NCI-H774 (cell line): ENCODE measurements at regions not wholly inside any gene's neighbourhood (a gene's known extent, or its start where the extent isn't known, plus 50 kb on each side); places are given as distances from the start of the nearest gene placed in this dataset.
"Not testable (repeated sequence)": the region's sequence is repeated elsewhere in the genome, so short reads cannot be mapped to it uniquely, and the experiment has no call there.

ENCODE experiments used
- DNase-seq: peaks from one replicate; lab custom pipeline; 2025; lab: John Stamatoyannopoulos, UW

DNA sequence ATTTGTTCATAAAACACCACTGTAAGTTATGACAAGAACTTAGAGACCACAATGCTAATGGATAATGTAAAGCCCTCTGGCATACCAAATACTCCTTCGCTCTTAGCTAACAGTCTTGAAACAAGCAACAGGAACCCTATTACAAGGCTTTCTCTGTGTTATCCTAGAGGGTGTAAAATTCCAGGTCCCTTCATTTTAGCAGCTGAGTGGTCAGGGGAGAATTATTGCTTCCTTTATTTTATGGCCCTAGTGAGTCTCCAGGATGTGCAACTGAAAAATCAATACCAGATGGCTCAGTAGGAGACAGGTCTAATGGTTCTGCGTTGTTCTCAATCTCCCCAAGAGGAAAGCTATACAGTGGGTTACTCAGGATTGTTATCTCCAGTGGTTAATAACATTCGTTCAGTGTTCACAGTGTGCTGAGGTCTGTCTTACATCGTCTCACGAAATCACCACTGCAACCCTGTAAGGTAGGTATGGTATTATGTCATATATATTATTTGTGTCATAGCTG, 172.7 kb upstream of the CNOT2 start:
- DNase-seq, result no peak

DNA sequence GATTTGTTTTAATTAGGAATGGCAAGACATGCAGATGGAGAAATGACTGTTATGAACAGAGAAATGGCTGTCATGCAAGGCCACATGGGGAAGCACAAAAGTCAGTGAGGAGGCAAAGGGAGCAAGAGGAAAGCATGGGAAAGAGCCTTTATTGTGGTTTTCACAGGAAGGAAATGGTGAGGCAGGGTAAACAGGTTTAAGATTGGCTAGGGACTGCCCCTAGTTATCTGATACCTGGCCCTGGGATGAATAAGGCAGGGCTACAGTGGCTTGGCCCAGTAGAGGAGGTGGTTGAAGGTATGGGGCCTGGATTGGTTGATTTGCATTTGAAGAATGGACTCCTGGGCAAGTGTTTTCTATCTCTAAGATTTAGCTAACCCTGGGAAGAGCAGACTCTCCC, 168.7 kb upstream of the CNOT2 start:
- no peak for DNase-seq

DNA sequence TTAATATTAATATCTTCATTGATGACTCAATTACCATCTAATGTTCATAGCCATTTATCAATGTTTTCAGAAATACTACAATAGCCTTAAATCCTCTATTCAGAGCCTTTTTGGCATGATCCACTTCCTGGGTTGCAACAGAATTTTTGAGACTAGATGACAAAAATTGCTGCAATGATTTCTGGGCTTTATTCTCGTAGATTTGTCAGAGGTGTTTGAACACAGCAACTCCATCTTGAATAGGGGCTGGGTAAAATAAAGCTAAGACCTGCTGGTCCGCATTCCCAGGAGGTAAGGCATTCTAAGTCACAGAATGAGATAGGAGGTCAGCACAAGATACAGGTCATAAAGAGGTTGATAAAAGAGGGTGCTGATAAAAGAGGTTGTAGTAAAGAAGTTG, 165.8 kb upstream of the CNOT2 start:
- no peak for DNase-seq

DNA sequence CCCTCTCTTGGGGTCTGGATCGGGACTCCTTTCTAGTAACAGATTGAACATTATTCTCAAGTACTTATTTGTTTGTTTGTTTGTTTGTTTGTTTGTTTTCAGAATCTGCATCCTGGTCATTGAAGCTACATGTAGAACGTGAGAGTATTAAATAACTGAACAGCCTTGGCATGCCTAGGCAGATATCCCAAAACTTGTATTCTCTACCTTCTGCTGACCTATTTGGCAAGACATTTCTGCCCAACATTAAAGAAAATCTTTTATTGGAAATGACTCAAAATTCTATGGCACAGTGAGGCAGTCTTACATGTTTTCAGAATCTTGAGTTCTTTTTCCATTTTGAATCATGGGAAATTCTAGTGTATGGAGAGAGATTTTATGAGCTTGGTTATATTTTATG, 165.1 kb upstream of the CNOT2 start:
- no peak for DNase-seq

DNA sequence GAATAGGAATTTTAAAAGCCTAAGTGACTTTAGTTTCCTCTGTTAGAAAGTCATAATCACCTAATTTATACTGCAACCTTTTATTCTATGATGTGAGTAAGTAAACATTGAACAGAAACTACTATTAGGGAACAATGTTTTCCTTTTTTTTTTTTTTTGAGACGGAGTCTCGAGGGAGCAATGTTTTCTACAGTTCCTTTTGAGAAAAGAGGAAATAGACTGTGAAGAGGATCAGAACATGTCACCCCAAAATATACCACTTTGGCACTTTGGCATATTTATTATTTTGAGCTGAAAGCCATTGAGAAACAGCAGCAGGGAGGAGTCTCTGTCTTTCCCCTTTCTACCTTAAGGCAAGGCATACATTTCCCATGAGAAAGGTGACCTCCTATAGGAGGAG, 162.7 kb upstream of the CNOT2 start:
- DNase-seq, result no peak

DNA sequence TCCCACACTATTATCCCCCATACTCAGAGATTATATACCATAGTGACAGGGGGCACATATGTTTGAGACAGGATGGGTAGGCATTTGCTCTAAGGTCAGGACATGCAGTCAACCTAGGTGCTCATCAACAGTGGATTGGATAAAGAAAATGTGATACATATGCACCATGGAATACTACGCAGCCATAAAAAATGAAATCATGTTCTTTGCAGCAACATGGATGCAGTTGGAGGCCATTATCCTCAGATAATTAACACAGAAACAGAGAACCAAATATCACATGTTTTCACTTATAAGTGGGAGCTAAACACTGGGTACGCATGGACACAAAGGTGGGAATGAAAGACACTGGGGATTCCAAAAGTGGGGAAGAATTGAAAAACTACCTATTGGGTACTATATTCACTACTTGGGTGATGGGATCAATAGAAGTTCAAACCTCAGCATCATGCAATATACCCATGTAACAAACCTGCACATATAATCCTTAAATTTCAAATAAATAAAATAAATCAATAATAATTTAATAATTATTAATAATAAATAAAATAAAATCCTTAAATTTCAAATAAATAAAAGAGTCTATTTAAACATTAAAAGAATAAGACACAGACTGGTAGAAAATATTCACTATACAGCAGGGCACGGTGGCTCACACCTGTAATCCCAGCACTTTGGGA, 160.1 kb upstream of the CNOT2 start:
- DNase-seq, result no peak

DNA sequence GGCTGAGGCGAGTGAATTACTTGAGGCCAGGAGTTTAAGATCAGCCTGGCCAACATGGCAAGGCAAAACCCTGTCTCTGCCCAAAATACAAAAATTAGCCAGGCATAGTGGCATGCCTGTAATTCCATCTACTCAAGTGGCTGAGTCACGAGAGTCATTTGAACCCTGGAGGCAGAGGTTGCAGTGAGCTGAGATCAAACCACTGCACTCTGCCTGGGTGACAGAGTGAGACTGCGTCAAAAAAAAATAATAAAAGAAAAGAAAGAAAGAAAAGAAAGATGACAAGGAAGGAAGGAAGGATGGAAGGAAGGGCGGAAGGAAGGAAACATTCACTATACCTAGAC, 159.6 kb upstream of the CNOT2 start:
- no peak for DNase-seq

DNA sequence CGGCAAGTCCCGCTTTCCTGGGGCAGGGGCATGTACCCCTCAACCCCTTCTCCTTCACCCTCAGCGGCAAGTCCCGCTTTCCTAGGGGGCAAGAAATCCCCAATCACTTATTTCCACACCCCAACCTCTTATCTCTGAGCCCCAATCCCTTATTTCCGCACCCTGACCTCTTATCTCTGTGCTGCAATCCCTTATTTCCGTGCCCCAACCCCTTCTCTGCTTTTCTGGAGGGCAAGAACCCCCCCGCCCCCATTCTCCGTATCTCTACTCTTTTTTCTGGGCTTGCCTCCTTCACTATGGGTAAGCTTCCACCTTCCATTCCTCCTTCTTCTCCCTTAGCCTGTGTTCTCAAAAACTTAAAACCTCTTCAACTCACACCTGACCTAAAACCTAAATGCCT, 156.9 kb upstream of the CNOT2 start:
- not testable (repeated sequence) for DNase-seq

DNA sequence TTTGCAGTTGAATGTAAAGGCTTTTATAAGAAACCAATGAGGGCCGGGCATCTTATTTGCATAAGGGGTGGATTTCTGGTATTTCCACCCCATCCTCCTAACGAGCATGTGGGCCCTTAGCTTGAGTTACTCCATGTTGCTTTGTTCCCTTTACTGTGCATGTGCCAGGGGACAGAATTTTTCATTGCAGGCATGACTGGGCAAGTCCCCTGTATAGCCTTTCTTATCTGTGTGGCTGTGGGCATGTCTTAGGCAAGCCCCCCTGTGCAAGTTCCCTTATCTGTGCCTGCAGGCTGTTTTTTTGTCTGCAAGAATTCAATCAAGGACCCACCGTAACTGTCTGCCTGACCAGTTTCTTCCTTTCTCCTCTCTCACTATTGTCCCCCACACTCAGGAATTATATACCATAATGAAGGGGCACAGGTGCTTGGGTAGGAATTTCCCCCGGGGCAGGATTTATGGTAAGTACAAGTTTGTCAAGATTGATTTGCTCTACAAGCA, 152.2 kb upstream of the CNOT2 start:
- DNase-seq, result no peak

DNA sequence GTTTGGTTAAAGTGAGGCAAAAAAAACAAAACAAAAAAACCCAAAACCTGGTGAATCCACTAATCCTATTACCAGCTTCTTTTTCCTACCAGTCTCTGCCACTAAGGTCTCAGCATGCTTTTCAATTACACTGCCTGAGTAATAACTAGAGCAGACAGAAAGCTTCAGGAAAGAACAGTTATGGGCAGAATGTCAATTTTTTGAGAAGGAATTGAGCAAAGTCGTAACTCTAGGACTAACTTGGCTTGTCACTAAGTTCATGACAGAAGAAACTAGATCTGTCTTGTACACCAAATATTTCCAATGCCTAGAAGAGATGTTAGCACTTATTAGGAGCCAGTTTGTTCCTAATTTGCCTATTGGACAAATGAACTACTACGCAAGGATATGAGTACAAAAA, 148.8 kb upstream of the CNOT2 start:
- DNase-seq, result no peak

DNA sequence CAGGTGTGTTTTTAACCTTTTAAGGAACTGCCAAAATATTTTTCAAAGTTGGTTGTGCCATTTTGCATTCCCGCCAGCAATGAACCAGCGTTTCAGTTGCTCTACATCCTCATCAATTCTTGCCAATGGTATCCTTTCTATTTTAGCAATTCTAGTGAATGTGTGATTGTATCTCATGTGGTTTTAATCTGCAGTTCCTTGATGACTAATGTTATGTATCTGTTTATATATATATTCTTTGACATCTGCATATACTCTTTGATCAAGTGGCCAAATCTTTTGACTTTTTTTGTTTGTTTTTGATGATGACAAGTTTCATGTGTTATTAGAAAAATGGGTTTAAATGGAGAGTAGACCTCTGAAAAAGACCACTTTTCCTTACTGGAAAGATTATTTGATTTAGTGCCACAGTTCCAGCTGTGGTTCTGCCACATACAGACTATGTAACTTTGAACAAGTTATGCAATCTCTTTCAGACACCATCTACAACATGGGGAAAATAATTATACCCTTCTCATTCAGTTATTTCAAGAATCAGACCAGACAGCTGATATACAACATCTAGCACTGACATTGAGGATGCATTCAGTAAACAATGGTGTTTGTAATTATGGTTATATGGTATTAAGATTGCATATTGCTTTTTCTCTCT, 146.3 kb upstream of the CNOT2 start:
- DNase-seq, result no peak

DNA sequence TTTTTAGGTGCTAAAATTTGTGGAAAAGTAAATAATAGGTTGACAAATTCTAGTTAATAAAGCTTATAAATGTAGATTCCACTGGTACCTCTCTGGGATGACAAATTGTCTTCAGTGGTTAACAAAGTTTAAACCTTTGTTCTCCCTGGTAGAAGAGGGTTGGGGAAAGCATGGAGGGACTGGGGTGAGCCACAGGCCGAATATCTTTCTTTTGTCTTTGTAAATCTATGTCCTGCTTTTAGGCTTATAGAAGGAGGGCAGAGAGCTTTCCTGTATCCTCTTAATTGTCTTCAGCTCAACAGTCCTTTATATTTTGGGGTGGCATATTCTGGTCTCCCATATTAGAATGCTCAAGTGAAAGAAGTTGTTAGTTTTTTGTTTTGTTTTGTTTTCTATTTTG, 142.2 kb upstream of the CNOT2 start:
- no peak for DNase-seq

DNA sequence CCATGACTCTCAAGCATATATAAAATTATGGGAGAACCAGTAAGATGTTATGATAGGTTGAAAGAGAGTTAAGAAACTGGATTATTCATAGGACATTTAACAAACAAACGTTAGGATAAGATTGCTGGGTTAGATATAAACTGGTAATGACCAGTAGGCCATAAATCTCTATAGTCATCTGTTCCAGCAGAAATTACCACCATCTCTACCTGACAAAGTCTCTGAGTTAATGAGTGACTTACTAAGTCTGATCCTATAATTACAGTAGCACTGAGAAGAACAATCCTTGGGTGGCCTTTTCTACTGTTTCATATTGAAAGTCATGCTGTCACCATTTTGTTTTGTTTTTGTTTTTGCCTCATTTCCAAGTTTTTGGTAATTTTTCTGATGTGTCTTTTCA, 136.9 kb upstream of the CNOT2 start:
- DNase-seq, result no peak

DNA sequence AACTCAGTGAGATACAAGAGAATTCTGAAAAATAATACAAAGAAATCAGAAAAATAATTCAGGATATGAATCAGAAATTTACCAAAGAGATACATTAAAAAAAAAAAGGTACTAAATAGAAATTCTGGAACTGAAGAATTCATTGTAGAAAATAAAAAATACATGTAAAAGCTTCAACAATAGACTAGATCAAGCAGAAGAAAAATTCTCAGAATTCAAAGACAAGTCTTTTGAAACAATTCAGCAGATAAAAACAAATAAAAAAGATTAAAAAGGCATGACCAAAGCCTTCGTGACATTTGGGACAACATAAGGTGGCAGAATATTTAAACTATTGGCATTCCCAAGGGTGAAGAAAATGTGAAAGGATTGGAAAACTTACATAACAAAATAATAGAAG, 133.1 kb upstream of the CNOT2 start:
- no peak for DNase-seq

DNA sequence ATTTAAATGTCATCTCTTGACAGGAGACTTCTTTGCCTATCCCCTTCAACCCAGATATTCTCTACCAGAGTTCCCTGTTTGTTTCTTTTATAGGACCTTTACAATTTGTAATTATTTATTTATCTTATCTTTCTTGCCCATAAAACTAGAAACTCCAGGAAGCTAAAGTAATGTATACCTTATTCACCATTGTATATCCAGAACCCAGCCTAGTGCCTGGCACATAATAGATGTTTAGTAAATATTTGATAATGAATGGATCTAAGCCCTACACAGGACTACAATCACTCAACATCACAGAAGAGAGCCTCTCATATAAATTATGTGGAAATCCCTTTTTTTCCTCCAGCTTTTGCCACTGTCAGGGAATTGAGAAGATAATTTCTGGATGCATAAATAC, 125.6 kb upstream of the CNOT2 start:
- DNase-seq, result no peak

DNA sequence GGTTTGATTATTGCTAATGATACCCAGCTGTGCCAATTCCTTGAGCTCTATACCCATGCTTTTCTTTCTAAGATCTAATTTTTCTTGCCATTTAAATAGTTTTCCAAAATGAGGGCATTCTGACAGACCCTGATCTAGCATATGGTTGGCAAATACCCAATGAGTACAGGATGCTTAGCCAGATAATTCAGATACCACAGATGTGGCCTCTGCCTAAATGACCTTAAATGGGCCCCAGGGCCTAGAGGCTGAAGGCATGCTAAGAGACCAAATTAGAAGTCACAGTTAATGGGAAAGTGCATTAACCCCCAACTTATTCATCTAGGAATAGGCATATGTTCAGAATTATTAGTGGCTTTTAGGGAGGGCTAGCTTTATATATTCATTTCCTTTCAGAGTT, 122.3 kb upstream of the CNOT2 start:
- DNase-seq, result no peak

DNA sequence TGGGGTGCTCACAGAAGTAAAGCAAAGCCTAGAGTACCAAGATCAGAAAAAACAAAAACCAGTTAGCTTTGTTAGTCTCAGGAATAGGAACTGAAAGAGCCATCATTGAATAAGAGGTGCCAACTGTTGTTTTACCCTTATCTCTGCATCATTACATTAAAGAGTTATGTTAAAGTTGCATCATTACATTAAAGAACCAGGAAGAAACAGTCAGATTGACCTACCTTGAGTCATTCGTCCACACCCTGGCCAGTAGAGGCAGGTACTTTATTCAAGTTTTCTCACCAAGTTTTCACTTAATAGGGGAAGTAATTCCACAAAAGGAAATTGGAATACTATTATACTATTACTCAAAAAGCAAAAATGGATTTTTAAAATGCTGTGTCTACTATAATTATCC, 121.7 kb upstream of the CNOT2 start:
- DNase-seq, result no peak

DNA sequence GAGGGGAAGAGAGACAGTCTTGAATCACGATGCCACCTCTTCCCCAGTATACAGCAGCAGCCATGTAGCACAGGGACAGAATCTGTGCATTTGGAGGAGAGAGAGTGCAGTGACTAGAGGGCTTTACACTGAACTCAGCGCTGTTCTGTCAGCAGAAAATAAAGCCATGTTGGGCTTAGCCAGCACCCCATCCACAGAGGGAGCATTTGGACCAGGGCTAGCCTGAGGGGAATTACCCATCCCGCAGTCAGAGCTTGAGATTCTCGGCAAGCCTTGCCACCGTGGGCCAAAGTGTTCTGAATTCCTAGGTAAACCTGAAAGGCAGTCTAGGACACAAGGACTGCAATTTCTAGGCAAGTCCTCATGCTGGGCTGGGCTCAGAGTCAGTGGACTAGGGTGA, 120.4 kb upstream of the CNOT2 start:
- no peak for DNase-seq

DNA sequence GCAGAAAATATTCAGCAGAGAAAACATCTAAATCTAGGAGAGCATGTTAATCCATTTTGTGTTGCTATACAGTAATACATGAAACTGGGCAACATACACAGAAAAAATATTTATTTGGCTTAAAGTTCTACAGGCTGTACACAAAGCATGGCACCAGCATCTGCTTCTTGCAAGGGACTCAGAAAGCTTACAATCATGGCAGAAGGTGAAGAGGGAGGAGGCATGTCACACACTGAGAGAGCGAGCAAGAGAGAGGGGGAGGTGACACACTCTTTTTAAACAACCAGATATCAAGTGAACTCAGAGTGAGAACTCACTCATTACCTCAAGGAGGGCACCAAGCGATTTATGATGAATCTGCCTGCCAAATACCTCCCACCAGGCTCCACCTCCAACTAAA, 94.2 kb upstream of the CNOT2 start:
- no peak for DNase-seq

DNA sequence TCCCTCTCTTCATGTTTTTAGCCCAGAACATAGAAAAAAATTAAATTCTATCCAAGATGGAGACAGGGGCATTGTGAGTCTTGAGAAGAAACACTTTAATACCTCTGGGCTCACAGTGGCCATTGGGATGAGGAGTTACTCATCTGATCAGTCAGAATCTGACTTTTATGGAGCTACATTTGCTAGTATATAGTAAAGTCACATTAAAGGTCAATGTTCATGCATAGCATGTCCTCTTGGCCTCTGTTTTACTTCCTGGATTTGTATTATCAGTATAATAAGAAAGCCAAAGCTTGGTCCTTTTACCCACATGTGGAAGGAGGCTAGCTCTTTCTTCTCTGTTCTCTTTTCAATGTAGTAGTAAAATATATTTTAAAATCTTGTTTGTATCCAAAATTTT, 93.6 kb upstream of the CNOT2 start:
- DNase-seq, result no peak

DNA sequence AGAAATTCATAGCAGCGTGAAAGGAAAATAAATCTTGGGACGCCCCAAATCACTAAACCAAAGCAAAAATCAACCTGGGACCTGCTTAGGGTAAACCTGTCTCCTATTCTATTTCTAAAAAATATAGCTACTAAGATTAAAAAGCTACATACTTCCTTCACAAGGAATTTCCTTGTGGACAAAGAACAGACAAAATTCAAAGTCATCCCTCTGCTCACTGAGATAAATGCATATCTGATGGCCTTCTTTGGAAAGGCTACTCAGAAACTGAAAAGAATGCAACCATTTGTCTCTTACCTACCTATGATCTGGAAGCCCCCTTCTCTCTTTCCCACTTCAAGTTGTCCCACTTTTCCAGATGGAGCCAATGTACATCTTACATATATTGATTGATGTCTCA, 93.0 kb upstream of the CNOT2 start:
- no peak for DNase-seq

DNA sequence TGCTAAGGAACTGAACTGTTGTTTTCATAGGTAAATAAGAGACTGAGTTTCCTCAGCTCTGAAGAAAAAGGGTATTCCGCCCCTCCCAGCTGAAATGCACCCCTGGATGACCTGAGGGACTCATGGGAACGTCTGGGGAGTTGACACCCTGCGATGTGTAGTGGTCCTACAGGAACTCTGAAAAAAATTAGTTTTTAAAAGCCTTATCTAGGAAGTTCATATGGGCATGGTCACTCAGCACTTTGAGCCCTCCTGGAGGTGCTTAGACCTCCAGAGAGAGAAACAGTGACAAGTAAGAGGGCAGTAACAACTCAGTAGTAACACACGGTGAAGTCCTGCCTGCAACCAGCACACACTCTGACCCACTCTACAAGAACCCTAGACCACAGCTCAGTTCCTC, 91.2 kb upstream of the CNOT2 start:
- no peak for DNase-seq

DNA sequence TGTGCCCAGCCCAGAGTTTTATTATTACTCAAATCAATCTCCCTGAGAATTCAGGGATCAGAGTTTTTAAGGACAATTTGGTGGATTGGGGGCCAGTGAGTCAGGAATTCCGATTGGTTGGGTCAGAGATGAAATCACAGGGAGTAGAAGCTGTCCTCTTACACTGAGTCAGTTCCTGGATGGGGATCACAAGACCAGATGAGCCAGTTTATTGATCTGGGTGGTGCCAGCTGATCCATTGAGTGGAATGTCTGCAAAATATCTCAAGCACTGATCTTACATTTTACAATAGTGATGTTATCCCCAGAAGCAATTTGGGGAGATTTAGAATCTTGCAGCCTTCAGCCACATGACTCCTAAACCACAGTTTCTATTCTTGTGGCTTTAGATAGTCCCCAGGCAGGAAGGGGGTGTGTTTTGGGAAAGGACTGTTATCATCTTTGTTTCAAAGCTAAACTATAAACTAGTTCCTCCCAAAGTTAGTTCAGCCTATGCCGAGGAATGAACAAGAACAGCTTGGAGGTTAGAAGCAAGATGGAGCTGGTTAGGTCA, 89.1 kb upstream of the CNOT2 start:
- DNase-seq, result no peak
